HG03575 (cell line): ENCODE measurements at regions not wholly inside any gene's neighbourhood (a gene's known extent, or its start where the extent isn't known, plus 50 kb on each side); places are given as distances from the start of the nearest gene placed in this dataset.

Source experiments
- ATAC-seq: cut with Tn5 transposase; IDR thresholded peaks from one replicate; pipeline ENCODE4 v1.9.1; 2021; ENCODE audit not compliant: unreplicated experiment, insufficient number of reproducible peaks, low FRiP score; ENCODE audit errors: extremely low read depth

- ATAC-seq = no peak
Measured at GRCh38 chr22:47757741-47758140, 995.3 kb downstream of the TBC1D22A start.

GRCh38 chr22:47750086-47750485, 987.6 kb downstream of the TBC1D22A start:
- no peak for ATAC-seq

DNA sequence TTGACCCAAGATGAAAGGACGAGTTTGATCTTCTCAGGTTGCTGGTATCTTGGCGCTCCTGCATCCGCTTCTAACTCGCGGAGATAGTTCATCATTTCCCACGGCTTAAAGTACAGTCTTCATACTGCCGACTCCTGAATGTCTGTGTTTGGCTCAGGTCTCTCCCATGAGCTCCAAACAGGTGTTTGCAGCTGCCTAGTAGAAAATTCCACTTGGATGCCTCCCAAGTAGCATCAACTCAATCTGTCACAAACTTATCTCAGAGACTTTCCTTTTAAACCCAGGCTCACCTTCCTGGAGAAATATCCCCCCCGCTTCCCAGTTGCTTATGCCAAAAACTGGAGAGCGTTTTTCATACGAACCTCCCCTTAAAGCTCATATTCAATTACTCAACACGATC, 986.5 kb downstream of the TBC1D22A start:
- ATAC-seq = no peak

DNA sequence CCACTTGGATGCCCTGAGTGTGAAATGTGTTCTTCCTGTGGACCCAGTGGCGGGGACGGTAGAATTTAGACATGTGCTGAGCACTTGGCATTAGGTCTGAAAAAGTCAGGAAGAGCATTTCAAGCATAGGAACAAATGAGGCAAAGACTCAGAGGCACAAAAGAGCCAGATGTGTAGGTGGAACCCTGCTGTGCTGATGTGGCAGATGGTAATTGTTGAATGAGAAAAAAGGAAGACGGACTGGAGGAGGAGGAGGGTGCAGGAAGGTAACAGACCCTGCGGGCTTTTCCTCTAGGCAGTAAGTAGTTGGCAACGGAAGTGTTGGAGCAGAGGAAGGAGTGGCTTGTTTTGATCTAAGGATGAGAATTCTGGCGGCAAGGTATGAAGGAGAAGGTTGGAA, 985.8 kb downstream of the TBC1D22A start:
- no peak for ATAC-seq

DNA sequence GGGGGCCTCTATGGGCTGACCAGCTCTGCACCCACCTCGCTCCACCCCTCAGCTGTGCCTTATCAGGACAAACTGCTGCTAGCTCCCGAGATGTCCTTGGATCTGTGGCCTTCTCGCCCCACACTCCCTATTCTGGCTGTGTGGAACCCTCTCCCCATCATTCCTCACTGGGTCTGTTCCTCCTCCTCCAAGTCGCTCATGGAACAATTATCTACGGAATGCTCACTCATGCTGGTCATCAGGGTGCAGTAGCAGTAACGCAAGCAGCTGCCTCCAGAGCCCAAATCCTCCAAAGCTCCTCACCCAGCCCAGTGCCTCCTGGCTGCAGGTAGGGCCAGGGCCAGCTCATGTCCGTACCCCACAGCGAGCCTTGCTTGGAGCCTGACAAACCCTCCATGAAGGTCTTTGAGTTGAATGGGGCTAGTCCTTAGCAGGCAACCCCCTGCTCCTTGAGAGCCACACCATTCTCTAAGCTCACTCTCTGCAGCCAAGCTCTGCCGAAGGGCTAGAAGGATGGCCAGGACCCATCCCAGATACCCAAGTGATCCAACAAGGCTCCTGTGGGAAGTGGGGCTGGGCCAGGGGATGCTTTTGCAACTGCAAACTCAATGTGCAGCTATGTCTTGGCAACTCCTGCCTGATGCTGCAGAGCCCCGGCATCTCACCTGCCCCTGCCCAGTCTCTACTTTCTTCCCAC, 977.8 kb downstream of the TBC1D22A start:
- no peak for ATAC-seq

GRCh38 chr22:47739291-47740015, 977.0 kb downstream of the TBC1D22A start:
- ATAC-seq = no peak

DNA sequence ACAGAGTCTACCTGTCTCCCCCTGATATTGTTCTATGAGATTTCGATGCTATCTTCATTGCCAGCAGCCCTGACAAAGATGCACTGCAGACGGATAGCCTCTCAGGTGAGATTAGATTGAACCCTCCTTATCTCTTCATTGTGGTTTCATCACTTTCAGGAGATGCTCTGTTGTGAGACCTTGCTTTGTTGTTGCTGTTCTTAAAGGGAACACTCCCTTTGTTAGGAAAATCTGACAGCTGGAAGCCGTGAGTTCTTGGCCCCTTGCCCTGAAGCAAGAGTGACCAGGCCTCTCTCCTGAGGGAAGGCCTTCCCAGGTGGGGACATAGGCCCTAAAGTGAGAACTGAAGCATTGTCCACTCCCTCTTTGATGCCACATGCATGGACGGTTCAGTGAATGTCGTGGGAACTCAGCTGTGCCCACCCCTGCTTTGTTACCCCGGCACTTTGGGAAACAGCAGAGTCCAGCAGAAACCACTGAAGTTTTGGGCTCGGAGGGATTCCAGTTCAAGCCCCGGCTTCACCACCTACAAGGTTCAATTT, 976.1 kb downstream of the TBC1D22A start:
- no peak for ATAC-seq

GRCh38 chr22:47736186-47737034, 974.0 kb downstream of the TBC1D22A start:
- no peak for ATAC-seq

DNA sequence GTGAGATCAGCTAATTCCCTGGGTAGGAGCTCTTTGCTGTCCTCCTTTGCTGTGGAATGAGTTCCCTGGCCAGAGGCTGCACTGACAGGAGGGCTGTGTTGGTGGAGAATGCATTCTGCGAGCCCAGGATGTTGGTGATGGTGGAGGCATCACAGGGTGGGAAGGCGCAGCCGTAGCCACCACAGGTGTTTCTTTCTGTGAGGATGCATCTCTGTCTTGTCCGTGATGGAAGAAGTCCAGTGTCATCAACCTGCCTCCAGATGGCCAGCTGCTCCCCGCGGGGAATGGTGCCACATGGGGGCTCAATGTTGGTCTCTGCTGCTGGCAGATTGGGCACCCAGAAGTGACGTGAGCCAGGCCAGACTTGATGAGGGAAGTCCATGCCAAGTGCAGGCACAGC, 972.1 kb downstream of the TBC1D22A start:
- no peak for ATAC-seq

DNA sequence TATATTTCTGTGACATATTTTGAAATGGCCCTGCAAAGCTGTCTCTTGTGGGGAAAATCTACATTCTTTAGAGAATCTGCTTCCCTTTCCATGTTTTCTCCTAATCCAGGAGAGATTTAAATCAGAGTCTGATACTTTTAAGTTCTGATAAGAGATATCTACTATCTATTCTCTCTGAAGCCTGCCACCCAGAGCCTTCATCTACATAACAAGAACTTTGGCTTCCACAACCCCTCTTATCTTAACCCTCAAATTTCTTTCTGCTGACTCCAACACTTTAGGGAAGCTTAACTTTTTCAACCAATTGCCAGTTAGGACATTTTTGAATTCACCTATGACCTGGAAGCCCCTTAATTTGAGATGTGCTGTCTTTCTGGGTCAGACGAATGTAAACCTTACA, 965.2 kb downstream of the TBC1D22A start:
- no peak for ATAC-seq

GRCh38 chr22:47724751-47725150, 962.3 kb downstream of the TBC1D22A start:
- no peak for ATAC-seq

DNA sequence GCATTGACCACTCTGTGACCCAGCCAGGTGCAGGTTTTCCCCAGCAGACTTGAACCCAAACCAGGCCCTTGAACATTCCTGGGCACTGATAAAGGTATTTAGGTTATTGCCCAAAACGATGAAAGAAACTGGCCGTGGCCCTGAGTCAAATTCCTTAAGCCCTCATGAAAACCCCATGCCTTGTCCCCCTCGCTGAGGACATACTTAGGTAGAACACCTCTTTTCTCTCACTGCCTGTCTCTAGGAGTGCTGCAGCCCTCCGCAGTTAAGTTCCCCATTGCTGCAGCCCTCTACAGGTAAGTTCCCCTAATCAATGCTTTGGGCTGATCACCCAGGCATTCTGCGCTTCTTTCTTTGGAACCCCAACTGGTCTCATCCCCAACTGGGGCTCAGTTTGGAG, 961.6 kb downstream of the TBC1D22A start:
- no peak for ATAC-seq

GRCh38 chr22:47718337-47718736, 955.9 kb downstream of the TBC1D22A start:
- ATAC-seq = no peak

DNA sequence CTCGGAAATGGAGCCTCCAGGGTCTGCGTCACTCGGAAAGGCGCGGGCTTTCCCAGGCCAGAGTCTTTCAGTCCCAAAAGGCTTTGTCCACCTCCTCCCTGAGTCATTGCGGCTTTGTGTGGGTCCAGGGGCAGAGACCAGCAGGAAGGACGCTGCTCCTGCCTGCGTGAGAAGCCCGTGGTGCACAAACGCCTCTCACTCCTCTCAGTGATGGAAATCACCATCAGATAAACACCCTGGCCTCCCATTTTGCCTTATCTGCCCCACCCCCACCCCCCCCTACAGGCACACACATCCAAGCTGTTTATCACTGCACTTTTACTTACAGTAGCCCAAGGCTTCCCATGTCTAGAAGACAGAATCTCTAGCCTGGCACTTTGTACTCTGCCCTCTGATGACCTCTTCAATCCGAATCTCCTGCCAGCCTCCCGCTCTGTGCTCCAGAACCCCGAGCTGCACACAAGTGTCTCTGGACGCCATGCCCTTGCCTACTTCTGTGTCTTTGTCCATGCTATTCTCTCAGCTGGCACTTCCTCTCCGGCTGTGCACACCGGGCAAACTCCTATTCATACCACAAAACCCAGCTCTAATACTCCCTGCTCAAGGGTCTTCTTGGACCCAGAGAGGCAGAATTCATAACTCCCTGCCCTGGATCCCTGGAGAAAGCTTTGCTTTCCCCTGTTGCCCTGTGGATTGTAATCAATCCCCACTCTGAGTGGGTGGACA, 954.6 kb downstream of the TBC1D22A start:
- no peak for ATAC-seq

- ATAC-seq = no peak
Measured at GRCh38 chr22:47715866-47716578, 953.6 kb downstream of the TBC1D22A start.

- ATAC-seq = no peak
Measured at GRCh38 chr22:47713941-47714340, 951.5 kb downstream of the TBC1D22A start.

DNA sequence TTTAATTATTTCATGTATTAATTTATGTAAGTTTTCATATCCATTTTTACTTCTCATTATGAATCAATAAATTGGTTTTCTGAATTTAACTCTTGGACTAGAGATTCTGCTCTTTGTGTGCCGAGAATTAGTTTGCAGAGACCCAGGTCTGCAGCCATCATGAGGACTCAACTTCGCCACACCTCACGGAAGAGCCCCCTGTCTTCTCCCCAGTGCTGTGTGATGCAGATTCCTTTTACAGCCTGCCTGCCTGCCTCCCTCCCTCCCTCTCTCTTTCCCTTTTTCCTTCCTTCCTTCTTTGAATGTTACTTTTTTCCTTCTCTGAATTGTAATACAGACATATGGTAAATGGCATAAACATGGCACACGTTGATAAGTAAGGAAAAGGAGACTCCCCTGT, 947.7 kb downstream of the TBC1D22A start:
- no peak for ATAC-seq

DNA sequence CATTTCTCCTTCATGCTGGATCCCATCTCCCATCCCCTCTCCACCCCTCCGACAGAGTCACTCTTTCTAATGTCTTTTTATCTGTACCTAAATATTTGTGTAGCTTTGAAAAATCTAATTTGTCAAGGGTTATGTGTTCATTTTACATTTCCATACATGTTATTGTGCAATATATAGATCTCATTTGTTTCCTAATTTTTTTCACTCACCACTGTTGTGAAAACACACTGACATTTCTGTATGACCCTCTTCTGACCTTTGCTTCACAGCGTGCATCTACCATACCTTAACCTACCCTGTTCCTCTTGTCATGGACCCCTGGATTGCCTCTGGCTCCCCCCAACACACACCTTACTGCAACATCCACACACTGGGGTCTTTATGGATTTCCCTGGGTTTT, 942.9 kb downstream of the TBC1D22A start:
- ATAC-seq = no peak
